ENCODE measurements at regions not wholly inside any gene's neighbourhood (a gene's known extent, or its start where the extent isn't known, plus 50 kb on each side); places are given as distances from the start of the nearest gene placed in this dataset.
A peak's percentile ranks its signal among the peaks of the same experiment; 100 is the strongest.

GRCh38 chr16:86778108-86778745 lies 199.9 kb downstream of the FOXL1 start:
- ATAC-seq (peak; percentile 59), DNase-seq (ENCODE audit: low spot score) (no peak)
- intact Hi-C loops (cut with DNase I): no loop called here

DNA sequence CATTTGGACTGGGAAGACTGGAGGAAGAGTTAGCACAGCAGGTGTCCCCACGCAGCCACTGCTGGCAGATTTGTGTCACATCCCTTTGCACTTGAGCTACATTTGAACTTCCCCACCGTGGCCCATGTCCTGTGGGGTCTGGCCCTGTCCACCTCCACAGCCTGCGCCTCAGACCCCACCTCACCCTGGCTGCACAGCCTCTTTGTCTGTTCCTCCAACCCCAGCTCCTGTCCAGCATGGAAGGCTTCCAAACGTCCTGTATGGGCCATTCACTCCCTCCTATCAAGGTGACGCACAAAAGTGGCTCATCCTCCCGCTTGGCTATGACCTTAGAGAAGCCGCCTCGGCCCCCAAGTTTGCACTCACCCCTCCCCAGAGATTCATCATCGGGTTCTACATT lies 200.6 kb downstream of the FOXL1 start:
- intact Hi-C loops (cut with DNase I): no loop called here
- ATAC-seq: no peak
- DNase-seq (ENCODE audit: low spot score): no peak

DNA sequence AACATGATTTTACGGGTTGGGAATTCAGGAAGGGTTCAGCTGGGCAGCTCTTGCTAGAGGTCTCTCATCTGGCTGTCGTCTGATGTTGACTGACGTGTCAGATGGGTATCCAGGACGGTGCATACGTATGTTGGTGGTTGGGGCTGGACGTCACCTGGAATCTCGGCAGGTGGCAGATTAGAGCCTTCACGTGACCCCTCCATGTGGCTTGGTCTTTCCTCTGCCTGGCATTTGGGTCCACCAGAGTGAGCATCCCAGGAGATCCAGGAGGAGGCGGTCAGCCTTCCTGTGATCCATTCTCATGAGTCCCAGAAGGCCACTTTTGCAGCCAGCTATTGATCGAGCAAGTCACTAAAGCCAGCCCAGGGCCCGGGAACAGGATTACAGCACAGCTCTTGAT lies 202.7 kb downstream of the FOXL1 start:
- intact Hi-C loops (cut with DNase I): no loop called here
- DNase-seq (ENCODE audit: low spot score): no peak

DNA sequence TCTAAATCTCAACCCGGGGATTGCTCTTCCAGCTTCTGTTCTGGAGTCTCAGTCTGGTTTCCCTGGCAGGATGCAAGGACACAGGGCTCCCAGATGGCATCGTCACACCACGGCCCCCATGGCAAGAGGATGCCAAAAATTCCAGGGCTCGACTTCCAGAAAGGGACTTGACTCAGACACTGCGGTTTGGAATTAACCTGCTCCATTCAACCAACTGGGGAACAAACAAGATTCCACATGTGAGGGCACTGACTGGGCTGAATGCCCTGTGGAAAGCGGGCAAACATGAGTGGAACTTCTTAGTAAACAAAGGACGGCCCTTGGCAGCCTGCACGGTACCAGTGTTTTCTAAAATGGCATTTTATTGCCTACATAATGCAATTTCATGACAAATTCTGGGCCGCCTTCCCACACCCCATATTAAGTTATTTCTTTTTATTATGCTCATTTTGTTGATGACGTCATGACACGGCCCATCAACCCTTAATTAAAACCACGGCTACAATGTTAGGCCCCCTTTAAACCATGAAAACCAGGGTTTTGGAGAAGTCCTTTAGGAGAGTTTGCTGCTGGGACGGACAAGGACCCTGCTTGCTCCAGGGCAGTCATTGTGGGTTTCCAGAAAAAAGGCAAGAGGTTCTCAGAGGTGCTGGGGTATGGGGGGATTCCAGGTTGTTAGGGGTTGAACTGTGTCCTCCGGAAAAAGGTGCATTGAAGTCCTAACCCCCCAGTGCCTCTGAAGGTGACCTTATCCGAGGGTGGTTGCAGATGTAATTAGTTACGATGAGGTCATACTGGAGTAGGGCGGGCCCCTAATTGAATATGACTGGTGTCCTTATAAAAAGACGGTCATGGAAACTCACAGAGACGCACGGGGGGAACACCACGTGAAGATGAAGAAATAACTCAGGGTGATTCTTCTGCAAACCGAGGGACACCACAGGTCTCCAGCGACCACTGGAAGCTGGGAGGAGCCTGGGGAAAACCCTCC lies 205.6 kb downstream of the FOXL1 start:
- ATAC-seq (no peak), DNase-seq (ENCODE audit: low spot score) (no peak)
- intact Hi-C loops (cut with DNase I): no loop called here

More for the DNA sequence above, 202.7 kb downstream of the FOXL1 start:
- no peak for ATAC-seq

DNA sequence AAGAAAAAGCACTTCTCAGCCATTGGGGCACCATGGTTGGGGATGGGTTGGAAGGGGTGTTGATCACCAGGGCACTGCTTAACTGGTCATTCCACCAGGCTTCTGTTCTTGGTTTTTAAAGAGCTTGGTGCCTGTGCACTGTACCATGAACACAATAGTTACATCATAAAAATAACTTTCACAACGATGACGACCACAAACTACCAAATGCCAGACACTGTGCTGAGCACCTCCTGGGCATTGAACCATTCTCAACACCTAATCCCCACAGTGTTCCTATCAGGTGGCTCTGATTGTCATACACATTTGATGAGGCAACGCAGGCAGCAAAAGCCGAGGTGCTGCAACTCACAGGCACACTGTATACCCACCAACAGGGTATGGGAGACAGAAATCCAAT lies 208.0 kb downstream of the FOXL1 start:
- DNase-seq (ENCODE audit: low spot score): no peak
- ATAC-seq: no peak
- intact Hi-C loops (cut with DNase I): no loop called here

- ATAC-seq: no peak
- intact Hi-C loops (cut with DNase I): no loop called here
- DNase-seq (ENCODE audit: low spot score): no peak
Observed at GRCh38 chr16:86786994-86787393, 208.6 kb downstream of the FOXL1 start.

GRCh38 chr16:86787538-86787937 lies 209.2 kb downstream of the FOXL1 start:
- no peak for DNase-seq (ENCODE audit: low spot score)
- intact Hi-C loops (cut with DNase I): no loop called here
- ATAC-seq: no peak

GRCh38 chr16:86789621-86790051 lies 211.3 kb downstream of the FOXL1 start:
- intact Hi-C loops (cut with DNase I): no loop called here
- no peak for DNase-seq (ENCODE audit: low spot score)
- ATAC-seq: no peak

GRCh38 chr16:86791287-86792035 lies 213.1 kb downstream of the FOXL1 start:
- ATAC-seq (no peak), DNase-seq (ENCODE audit: low spot score) (no peak)
- intact Hi-C loops (cut with DNase I): no loop called here

- DNase-seq (ENCODE audit: low spot score): no peak
- no peak for ATAC-seq
- intact Hi-C loops (cut with DNase I): no loop called here
Observed at GRCh38 chr16:86794216-86794864, 216.0 kb downstream of the FOXL1 start.

GRCh38 chr16:86797700-86798099 lies 219.4 kb downstream of the FOXL1 start:
- DNase-seq (ENCODE audit: low spot score) (no peak), ATAC-seq (no peak)
- intact Hi-C loops (cut with DNase I): no loop called here

- intact Hi-C loops (cut with DNase I): no loop called here
- ATAC-seq: no peak
- no peak for DNase-seq (ENCODE audit: low spot score)
Observed at GRCh38 chr16:86798247-86799041, 220.1 kb downstream of the FOXL1 start.

DNA sequence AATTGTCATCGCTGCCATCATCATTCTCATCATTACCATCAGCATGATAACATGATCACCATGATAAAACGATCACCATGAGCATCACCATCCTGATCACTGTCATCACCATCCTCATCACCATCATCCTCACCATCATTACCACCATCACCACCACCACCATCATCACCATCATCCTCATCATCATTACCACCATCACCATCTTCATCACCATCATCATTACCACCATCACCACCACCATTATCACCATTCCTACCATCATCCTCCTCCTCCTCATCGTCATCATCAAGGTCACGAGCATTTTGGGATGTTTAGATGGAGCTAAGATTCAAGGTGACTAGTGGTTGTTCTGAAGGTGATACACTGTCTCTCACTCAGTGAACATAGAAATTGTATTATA lies 221.0 kb downstream of the FOXL1 start:
- ATAC-seq: no peak
- intact Hi-C loops (cut with DNase I): no loop called here
- no peak for DNase-seq (ENCODE audit: low spot score)

DNA sequence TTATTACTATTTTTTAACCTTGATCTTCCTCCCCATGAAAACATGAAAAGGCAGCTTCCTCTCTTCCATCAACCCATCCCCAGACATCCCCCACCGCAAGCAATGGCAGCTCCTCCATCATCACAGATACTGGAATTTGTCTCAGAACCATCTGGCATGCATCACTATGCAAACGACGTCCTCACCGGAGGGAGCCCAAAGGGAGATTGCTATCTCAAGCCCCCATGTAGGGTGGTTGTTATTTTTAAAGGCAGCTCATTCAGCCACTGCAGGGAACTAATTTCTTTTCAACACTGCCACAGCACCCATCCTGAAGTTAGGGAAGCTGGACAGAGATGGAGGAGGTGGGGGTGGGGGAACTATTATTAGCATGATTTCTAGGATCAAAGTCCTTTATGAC lies 222.5 kb downstream of the FOXL1 start:
- intact Hi-C loops (cut with DNase I): no loop called here
- ATAC-seq (no peak), DNase-seq (ENCODE audit: low spot score) (no peak)

DNA sequence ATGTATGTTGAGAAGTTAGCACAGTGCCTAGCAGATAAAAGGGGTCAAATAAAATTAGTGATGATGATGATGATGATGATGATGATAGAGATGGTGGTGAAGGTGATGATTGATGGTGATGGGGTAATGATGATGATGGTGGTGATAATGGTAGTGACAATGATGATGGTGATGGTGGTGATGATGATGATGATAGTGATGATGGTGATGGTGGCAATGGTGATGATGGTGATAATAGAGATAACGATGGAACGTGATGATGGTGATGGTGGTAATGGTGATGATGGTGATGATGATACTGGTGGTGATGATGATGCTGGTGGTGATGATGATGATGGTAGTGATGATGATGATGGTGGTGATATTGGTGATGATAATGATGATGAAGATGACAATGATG lies 223.7 kb downstream of the FOXL1 start:
- intact Hi-C loops (cut with DNase I): no loop called here
- no peak for ATAC-seq
- no peak for DNase-seq (ENCODE audit: low spot score)

GRCh38 chr16:86805188-86805587 lies 226.8 kb downstream of the FOXL1 start:
- ATAC-seq (no peak), DNase-seq (ENCODE audit: low spot score) (no peak)
- intact Hi-C loops (cut with DNase I): no loop called here

DNA sequence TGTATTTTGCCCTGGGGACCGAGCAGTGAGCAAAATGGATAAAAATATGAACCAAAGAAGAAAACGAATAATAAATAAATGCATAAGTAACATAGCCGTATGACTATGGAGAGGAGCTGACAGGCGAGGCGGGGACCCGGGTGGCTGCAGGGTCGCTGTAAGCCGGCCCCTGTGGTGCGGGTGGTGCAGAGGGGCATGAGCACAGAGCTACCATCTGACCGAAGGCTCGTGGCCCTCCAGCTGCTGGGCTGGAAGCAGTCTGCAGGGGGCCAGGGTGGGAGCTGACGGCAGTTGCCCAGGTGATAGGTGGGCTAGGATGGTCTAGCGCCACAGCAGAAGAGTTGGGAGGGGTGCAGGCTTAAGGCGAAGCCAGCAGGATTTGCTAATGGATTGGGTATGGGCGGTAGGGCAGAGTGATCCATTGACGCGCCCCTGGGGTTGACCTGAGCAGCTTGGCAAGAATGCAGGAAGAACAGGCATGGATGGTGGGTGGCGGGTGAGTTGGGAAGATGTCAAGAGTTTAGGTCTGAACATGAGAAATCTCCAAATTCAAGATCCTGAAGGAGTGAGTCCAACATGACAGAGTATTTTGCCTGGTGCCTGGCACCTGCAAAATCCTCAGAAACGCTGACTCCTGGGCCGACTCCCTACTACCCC lies 228.0 kb downstream of the FOXL1 start:
- ATAC-seq (no peak), DNase-seq (ENCODE audit: low spot score) (no peak)
- intact Hi-C loops (cut with DNase I): no loop called here

- DNase-seq (ENCODE audit: low spot score) (no peak), ATAC-seq (no peak)
- intact Hi-C loops (cut with DNase I): no loop called here
Observed at GRCh38 chr16:86806838-86807351, 228.5 kb downstream of the FOXL1 start.

Measured in sciatic nerve (tissue), 2 donors.